GM18858 (cell line): ENCODE measurements at regions not wholly inside any gene's neighbourhood (a gene's known extent, or its start where the extent isn't known, plus 50 kb on each side); places are given as distances from the start of the nearest gene placed in this dataset.
"Not testable (repeated sequence)": the region's sequence is repeated elsewhere in the genome, so short reads cannot be mapped to it uniquely, and the experiment has no call there.

ENCODE experiments used
- ATAC-seq: cut with Tn5 transposase; IDR thresholded peaks from one replicate; pipeline ENCODE4 v1.9.1; 2021; ENCODE audit not compliant: unreplicated experiment

GRCh38 chr3:139113993-139114375, 69.3 kb upstream of the PRR23C start:
- no peak for ATAC-seq

GRCh38 chr3:139116631-139117030, 71.9 kb upstream of the PRR23C start:
- ATAC-seq, result not testable (repeated sequence)

GRCh38 chr3:139117136-139117675, 72.5 kb upstream of the PRR23C start:
- no peak for ATAC-seq

- ATAC-seq, result no peak
These were observed 73.4 kb upstream of the PRR23C start for GRCh38 chr3:139117883-139118760.

GRCh38 chr3:139118835-139119234, 74.1 kb upstream of the PRR23C start:
- ATAC-seq, result no peak

GRCh38 chr3:139119331-139120025, 74.8 kb upstream of the PRR23C start:
- ATAC-seq, result no peak

- no peak for ATAC-seq
These were observed 75.7 kb upstream of the PRR23C start for GRCh38 chr3:139120086-139121056.

GRCh38 chr3:139121513-139122220, 77.0 kb upstream of the PRR23C start:
- no peak for ATAC-seq

- no peak for ATAC-seq
These were observed 77.5 kb upstream of the PRR23C start for GRCh38 chr3:139122221-139122581.

- no peak for ATAC-seq
These were observed 77.9 kb upstream of the PRR23C start for GRCh38 chr3:139122612-139123011.

- ATAC-seq, result no peak
These were observed 78.8 kb upstream of the PRR23C start for GRCh38 chr3:139123377-139124095.

- no peak for ATAC-seq
These were observed 79.5 kb upstream of the PRR23C start for GRCh38 chr3:139124197-139124596.

- ATAC-seq, result no peak
These were observed 82.4 kb upstream of the PRR23C start for GRCh38 chr3:139127101-139127500.

GRCh38 chr3:139127629-139128028, 82.9 kb upstream of the PRR23C start:
- not testable (repeated sequence) for ATAC-seq

- ATAC-seq, result no peak
These were observed 84.1 kb upstream of the PRR23C start for GRCh38 chr3:139128803-139129202.

GRCh38 chr3:139129892-139130291, 85.2 kb upstream of the PRR23C start:
- ATAC-seq, result no peak

- no peak for ATAC-seq
These were observed 85.9 kb upstream of the PRR23C start for GRCh38 chr3:139130390-139131140.

GRCh38 chr3:139131951-139132350, 87.3 kb upstream of the PRR23C start:
- ATAC-seq, result no peak

GRCh38 chr3:139132976-139133375, 88.3 kb upstream of the PRR23C start:
- no peak for ATAC-seq
